Loucy (cell line): ENCODE measurements at regions not wholly inside any gene's neighbourhood (a gene's known extent, or its start where the extent isn't known, plus 50 kb on each side); places are given as distances from the start of the nearest gene placed in this dataset.

Source experiments
- H2AFZ ChIP-seq: fragments of 200-600 bp; sonication (generic); 2 replicates; pipeline ENCODE4 v1.6.0; 2016; ENCODE audit warnings: antibody characterized with exemption, mild to moderate bottlenecking, low read length, moderate library complexity
- H3F3A ChIP-seq: fragments of 200-600 bp; 2 replicates; pipeline ENCODE4 v1.6.0; 2016; ENCODE audit warnings: antibody characterized with exemption, low read depth, mild to moderate bottlenecking
- H3K27me3 ChIP-seq: fragments of 200-600 bp; sonication (generic); 2 replicates; pipeline ENCODE4 v1.6.1; 2014; ENCODE audit warnings: low read length, mild to moderate bottlenecking; ENCODE audit not compliant: insufficient read depth, poor library complexity, severe bottlenecking
- H3K36me3 ChIP-seq: fragments of 200-600 bp; sonication (generic); 2 replicates; pipeline ENCODE4 v1.6.1; 2016; ENCODE audit warnings: low read length; ENCODE audit not compliant: insufficient read depth
- H3K4me1 ChIP-seq: fragments of 200-600 bp; sonication (generic); 2 replicates; pipeline ENCODE4 v1.5.1; 2014; ENCODE audit warnings: low read length, mild to moderate bottlenecking; ENCODE audit not compliant: insufficient read depth, poor library complexity, severe bottlenecking
- H3K4me2 ChIP-seq: fragments of 200-600 bp; sonication (generic); 2 replicates; pipeline ENCODE4 v1.6.0; 2014; ENCODE audit warnings: antibody characterized with exemption, low read length, low read depth, mild to moderate bottlenecking; ENCODE audit not compliant: poor library complexity, severe bottlenecking
- H3K4me3 ChIP-seq: fragments of 200-600 bp; sonication (generic); 2 replicates; pipeline ENCODE4 v1.5.1; 2014; ENCODE audit warnings: low read length, mild to moderate bottlenecking, mixed read lengths; ENCODE audit not compliant: poor library complexity, severe bottlenecking
- H3K79me2 ChIP-seq: fragments of 200-600 bp; sonication (generic); 2 replicates; pipeline ENCODE4 v1.6.1; 2014; ENCODE audit warnings: low read length; ENCODE audit not compliant: insufficient read depth
- H3K9ac ChIP-seq: fragments of 200-600 bp; sonication (generic); 2 replicates; pipeline ENCODE4 v1.6.0; 2014; ENCODE audit warnings: mild to moderate bottlenecking, low read depth, low read length, moderate library complexity; ENCODE audit not compliant: poor library complexity, severe bottlenecking
- H3K9me2 ChIP-seq: fragments of 200-600 bp; sonication (generic); replicated peaks from 2 replicates; pipeline ENCODE4 v1.6.1; 2016; ENCODE audit warnings: low read depth, low read length, mixed read lengths
- H3K9me3 ChIP-seq: fragments of 200-600 bp; sonication (generic); 2 replicates; pipeline ENCODE4 v1.6.1; 2014; ENCODE audit warnings: mild to moderate bottlenecking, antibody characterized with exemption, low read length, low read depth; ENCODE audit not compliant: insufficient read depth
- H4K20me1 ChIP-seq: fragments of 200-600 bp; sonication (generic); 2 replicates; pipeline ENCODE4 v1.6.0; 2014; ENCODE audit warnings: antibody characterized with exemption, low read length, mild to moderate bottlenecking; ENCODE audit not compliant: insufficient read depth, poor library complexity, severe bottlenecking
- EZH2phosphoT487 ChIP-seq: fragments of 200-600 bp; IDR thresholded peaks from 2 replicates; pipeline ENCODE4 v1.6.1; 2018; ENCODE audit warnings: antibody characterized with exemption, mild to moderate bottlenecking, moderate library complexity, borderline replicate concordance
- TF ChIP-seq, protein P1 (sequence below): fragments of 200-600 bp; sonication (generic); conservative IDR thresholded peaks from 2 replicates; pipeline ENCODE4 v1.5.1; 2014; ENCODE audit warnings: mild to moderate bottlenecking, antibody characterized with exemption, low read length

DNA sequence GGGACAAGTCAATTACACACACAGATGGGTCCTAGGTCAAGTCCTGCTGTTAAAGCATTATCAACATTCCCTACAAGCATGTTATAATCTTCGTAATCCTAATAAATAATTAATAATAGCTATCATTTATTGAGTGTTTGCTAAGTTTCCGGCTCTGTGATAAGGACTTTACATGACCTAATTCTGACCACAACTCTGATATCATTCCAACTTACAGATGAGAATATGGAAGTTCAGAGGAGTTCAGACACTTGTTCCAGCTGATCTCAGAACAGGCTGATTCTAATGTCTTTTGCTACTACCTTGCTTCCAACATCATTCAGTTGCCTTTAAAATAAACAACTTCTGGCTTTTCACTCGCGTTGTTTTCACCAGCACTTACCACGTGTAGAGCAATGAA lies 770.1 kb upstream of the CXADR start:
- Histone ChIP-seq H3K79me2 (no peaks in the 10 kb centered on the region), H4K20me1 (no peaks in the 10 kb centered on the region), H3K4me3 (no peak overlapping the region), H3K36me3 (no peaks in the 10 kb centered on the region), H3K4me2 (no peak overlapping the region), H2AFZ (no peak overlapping the region), H3F3A (no peaks in the 10 kb centered on the region), H3K9ac (no peak overlapping the region), H3K9me2 (no peaks in the 10 kb centered on the region), H3K27me3 (no peaks in the 10 kb centered on the region), H3K4me1 (no peaks in the 10 kb centered on the region), H3K9me3 (no peaks in the 10 kb centered on the region)
- TF ChIP-seq, protein P1, sequence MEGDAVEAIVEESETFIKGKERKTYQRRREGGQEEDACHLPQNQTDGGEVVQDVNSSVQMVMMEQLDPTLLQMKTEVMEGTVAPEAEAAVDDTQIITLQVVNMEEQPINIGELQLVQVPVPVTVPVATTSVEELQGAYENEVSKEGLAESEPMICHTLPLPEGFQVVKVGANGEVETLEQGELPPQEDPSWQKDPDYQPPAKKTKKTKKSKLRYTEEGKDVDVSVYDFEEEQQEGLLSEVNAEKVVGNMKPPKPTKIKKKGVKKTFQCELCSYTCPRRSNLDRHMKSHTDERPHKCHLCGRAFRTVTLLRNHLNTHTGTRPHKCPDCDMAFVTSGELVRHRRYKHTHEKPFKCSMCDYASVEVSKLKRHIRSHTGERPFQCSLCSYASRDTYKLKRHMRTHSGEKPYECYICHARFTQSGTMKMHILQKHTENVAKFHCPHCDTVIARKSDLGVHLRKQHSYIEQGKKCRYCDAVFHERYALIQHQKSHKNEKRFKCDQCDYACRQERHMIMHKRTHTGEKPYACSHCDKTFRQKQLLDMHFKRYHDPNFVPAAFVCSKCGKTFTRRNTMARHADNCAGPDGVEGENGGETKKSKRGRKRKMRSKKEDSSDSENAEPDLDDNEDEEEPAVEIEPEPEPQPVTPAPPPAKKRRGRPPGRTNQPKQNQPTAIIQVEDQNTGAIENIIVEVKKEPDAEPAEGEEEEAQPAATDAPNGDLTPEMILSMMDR, result no peak
- TF ChIP-seq EZH2phosphoT487, result no peak

DNA sequence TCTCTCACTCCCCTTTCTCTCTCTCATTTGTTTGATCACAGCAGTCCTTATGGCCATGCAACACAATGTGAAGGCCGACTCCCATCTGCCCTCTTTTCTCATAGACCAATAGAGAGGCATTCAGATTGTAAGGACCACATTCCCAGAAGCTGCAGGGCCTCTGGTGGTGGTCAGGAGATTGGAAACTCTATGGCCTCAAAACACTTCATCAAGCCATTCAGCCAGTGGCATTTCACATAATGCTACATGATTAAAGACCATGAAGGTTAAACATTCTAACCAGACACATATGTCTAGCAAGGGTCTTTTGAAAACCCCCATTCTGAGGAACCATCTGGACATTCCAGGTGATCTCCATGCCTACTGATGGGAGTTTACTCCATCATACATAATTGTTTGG lies 769.5 kb upstream of the CXADR start:
- Histone ChIP-seq H3K36me3 (no peaks in the 10 kb centered on the region), H2AFZ (no peak overlapping the region), H3K4me3 (no peak overlapping the region), H3K27me3 (no peaks in the 10 kb centered on the region), H4K20me1 (no peaks in the 10 kb centered on the region), H3K4me2 (no peak overlapping the region), H3F3A (no peaks in the 10 kb centered on the region), H3K4me1 (no peaks in the 10 kb centered on the region), H3K9ac (no peak overlapping the region), H3K9me3 (no peaks in the 10 kb centered on the region), H3K79me2 (no peaks in the 10 kb centered on the region), H3K9me2 (no peaks in the 10 kb centered on the region)
- no peak for TF ChIP-seq EZH2phosphoT487
- TF ChIP-seq, protein P1, result no peak

DNA sequence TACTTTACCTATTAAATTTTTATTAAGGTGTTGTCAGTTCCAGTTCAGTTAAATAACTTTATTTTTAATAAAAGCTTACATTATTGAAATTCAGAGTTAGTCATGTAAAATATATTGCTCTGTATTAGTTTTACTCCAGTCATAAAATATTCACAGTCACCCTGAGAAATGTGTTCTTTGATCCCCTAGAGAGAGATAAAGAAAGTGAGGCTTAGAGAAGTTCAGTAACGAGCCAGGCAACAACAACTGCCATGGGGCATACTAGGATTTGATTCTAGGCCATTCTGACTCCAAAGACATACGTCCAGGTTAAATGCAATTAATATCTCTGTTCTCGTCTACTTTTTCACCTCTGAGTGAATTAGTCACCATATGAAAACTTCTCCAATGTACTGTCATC lies 761.9 kb upstream of the CXADR start:
- Histone ChIP-seq H3K4me2 (no peak overlapping the region), H3K9ac (no peak overlapping the region), H3K4me1 (no peaks in the 10 kb centered on the region), H4K20me1 (no peaks in the 10 kb centered on the region), H3K27me3 (no peaks in the 10 kb centered on the region), H3K9me3 (no peaks in the 10 kb centered on the region), H3K36me3 (no peaks in the 10 kb centered on the region), H3K4me3 (no peak overlapping the region), H3F3A (no peaks in the 10 kb centered on the region), H3K9me2 (no peaks in the 10 kb centered on the region), H2AFZ (no peak overlapping the region), H3K79me2 (no peaks in the 10 kb centered on the region)
- TF ChIP-seq, protein P1, result no peak
- no peak for TF ChIP-seq EZH2phosphoT487
